Kidney capillary endothelial cell (primary cell): ENCODE measurements at regions not wholly inside any gene's neighbourhood (a gene's known extent, or its start where the extent isn't known, plus 50 kb on each side); places are given as distances from the start of the nearest gene placed in this dataset.

Experiments
- DNase-seq: peaks from one replicate; pipeline ENCODE4 v3.0.0-alpha.2; 2018; ENCODE audit warnings: low spot score

- DNase-seq = no peak
Measured at GRCh38 chr6:130766239-130767144, 60.7 kb upstream of the SMLR1 start.

- DNase-seq = no peak
Measured at GRCh38 chr6:130769861-130770260, 57.3 kb upstream of the SMLR1 start.

- DNase-seq = no peak
Measured at GRCh38 chr6:130771741-130772140, 55.5 kb upstream of the SMLR1 start.

- DNase-seq = no peak
Measured at GRCh38 chr6:130773860-130774259, 53.3 kb upstream of the SMLR1 start.

- DNase-seq = no peak
Measured at GRCh38 chr6:130775411-130776012, 51.7 kb upstream of the SMLR1 start.

- no peak for DNase-seq
Measured at GRCh38 chr6:130776287-130776925, 50.8 kb upstream of the SMLR1 start.
